ENCODE measurements at regions not wholly inside any gene's neighbourhood (a gene's known extent, or its start where the extent isn't known, plus 50 kb on each side); places are given as distances from the start of the nearest gene placed in this dataset.

DNA sequence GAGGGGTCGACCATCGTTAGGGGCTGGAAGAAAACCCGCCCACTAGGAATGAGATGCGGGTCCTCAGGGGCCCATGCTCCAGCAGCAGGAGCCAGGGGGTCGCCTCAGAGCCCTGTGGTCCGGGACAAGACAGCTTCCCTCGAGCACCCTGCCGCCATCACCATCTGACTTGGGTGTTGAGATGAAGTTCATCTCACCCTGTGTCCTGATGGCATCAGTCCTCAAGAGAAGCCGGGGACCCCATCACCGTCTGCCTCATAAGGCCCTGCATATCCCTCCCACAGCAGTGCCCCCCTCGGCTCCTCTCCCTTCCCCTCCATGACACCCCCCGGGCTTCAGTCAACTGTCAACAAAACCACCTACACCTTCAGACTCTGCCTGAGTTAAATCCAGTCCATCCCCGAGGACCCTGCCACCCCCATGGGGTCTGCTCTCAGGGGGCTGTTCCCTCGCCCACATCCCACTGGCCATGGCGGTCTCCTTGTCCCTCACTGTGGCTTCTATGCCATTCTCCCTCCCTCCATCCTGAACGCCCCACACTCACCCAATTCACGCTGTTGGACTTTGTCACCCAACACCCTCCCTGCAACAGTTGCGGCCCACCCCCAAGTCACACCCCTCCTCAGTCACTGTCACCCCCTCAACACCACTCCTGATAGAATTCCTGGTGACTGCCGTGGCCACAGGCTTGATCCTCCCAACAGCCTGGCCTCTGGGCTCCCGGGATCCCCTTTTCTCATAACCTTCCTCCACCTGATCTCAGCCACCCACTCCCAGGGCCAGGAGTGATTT is 87.7 kb upstream of the RTL6 start:
- DNase-seq, result no peak
- TF ChIP-seq POLR2A (IDR thresholded peaks at IDR 0.05; ENCODE audit: low read length), result no peak
- no peak for TF ChIP-seq GATA1 (IDR thresholded peaks at IDR 0.05; ENCODE audit: low read depth, low read length)

DNA sequence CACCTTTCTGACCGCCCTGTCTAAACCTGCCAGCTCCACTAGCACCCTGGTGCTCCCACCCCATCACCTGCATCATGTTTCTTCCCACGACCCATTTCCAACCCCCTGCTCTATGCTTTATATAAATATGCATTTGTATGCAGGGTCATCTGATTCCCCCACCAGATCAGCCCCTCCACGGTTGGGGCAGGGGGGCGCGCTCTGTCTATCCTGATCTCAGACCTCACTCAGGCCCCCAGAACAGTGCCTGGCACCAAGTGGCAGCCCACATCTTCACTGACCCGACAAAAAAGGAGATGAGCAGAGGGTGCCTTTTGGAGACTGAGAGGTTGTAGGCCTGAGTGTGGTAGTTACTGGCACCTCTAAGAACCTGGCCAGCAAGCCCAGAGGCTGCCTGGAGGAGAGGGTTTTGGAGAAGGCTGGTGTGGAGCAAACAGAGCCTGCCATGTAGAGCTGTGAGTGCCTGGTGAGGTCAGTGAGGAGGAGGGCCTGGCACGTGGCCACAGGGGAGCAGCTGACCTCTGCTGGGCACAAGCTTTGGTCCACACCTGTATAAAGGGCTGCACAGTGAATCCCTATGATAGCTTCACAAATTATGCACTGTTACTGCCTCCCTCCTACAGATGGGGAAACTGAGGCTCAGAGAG is 86.3 kb upstream of the RTL6 start:
- no peak for DNase-seq
- TF ChIP-seq POLR2A (IDR thresholded peaks at IDR 0.05; ENCODE audit: low read length) (no peak), GATA1 (IDR thresholded peaks at IDR 0.05; ENCODE audit: low read depth, low read length) (no peak)

DNA sequence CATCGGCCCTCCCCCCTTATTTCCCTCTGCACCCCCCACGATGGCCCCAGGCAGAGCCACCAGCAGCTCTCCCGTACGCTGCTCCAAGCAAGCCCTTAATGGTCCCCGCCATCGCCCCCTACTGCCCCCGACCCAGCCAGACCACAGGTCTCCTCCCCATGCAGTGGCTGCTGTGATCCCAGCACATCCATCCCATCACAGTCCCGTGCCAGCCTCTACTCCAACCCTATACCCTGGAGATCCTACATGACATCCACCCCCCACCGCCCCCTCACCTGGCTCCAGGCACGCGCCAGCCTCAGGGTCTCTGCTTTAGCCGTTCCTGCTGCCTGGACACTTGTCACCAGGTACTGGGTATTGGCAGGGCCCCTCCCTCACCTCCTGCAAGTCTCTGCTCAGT is 85.8 kb upstream of the RTL6 start:
- TF ChIP-seq GATA1 (IDR thresholded peaks at IDR 0.05; ENCODE audit: low read depth, low read length) (no peak), POLR2A (IDR thresholded peaks at IDR 0.05; ENCODE audit: low read length) (no peak)
- no peak for DNase-seq

DNA sequence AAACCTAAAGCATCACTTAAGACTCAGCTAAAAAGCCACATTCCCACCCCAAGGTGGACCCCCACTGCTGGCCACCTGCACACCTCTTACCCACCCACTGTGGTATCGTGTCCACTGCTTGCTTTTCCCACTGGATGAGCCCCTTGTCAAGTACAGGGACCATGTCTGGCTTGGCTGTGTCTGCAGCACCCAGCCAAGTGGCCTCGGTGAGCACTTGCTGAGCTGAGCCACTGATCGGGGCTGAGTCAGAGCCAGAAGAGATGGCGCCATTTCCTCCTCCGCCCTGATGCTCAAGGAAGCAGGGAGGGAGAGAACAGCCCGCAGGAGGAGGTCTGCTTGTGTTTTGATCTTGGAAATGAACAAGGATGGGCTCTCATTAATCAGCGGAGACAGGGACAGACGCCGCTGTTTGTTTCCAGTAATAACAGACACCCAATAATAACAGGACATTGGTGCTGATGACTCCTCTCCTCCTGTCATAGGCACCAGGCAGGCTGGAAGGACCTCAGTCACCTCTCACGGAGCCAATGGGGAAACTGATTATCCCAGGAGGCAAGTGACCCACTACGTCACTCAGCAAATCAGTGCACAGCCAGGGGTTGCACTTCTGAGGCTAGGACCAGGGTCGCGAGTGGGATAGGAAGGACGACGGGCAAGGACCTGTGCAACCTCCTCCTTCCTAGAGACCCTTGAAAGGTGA is 85.2 kb upstream of the RTL6 start:
- no peak for TF ChIP-seq GATA1 (IDR thresholded peaks at IDR 0.05; ENCODE audit: low read depth, low read length)
- TF ChIP-seq POLR2A (IDR thresholded peaks at IDR 0.05; ENCODE audit: low read length), result no peak
- DNase-seq, result no peak

GRCh38 chr22:44582016-44582415 is 84.0 kb upstream of the RTL6 start:
- no peak for TF ChIP-seq POLR2A (IDR thresholded peaks at IDR 0.05; ENCODE audit: low read length)
- TF ChIP-seq GATA1 (IDR thresholded peaks at IDR 0.05; ENCODE audit: low read depth, low read length), result no peak
- no peak for DNase-seq

DNA sequence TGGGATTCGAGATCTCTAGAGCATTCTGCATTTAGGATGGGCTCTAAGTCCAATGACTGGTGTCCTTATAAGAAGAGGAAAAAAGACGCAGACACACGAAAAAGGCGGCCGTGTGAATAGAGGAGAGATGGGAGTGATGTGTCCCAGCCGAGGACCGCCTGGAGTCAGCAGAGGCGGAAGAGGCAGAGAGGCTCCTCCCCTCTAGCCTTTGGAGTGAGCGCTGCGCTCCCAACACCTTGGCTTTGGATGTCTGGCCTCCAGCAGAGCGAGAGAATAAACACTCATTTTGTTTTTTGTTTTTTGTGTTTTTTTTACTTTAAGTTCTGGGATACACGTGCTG is 83.0 kb upstream of the RTL6 start:
- no peak for DNase-seq
- TF ChIP-seq POLR2A (IDR thresholded peaks at IDR 0.05; ENCODE audit: low read length) (no peak), GATA1 (IDR thresholded peaks at IDR 0.05; ENCODE audit: low read depth, low read length) (no peak)

DNA sequence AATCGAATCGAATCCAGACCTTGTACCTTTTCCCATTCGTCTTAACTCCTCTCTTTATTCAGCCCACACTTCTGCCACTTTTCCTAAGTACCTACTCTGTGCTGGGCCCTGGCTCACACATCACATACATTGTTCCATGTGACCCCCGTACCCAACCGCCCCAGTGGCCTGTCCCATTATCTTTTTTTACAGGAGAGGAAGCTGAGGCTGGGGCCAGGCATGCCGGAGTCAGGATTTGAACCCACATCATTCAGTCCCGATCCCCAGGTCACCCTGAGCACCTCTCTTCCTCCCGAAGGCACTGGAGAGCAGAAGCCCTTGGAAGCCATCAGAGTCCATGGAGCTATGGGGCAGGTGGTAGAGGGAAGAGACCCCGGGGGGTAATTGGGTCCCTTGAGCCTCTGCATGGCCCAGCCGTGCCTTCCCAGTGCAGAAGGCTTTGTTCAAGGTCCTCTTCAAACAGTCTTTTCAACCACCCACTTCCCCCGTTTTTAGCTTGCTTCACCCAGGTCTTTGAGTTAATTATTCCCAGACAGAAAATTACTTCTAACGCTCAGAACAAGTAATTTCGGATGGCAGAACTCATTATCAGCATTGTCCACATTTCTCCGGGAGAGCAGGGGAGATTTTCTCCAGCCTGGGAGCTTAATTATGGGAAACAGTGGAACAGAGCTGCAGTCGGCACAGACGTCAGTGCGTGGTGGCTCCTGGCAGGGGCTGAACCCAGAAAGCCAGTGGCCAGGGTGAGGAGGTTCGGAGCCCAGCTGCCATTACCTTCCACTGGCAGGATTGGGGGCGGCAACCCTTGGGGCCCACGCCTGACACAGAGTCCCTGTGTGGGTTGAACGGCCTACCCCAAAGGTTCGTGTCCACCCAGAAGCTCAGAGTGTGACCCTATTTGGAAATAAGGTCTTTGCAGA is 82.4 kb upstream of the RTL6 start:
- TF ChIP-seq GATA1 (IDR thresholded peaks at IDR 0.05; ENCODE audit: low read depth, low read length) (no peak), POLR2A (IDR thresholded peaks at IDR 0.05; ENCODE audit: low read length) (no peak)
- no peak for DNase-seq

DNA sequence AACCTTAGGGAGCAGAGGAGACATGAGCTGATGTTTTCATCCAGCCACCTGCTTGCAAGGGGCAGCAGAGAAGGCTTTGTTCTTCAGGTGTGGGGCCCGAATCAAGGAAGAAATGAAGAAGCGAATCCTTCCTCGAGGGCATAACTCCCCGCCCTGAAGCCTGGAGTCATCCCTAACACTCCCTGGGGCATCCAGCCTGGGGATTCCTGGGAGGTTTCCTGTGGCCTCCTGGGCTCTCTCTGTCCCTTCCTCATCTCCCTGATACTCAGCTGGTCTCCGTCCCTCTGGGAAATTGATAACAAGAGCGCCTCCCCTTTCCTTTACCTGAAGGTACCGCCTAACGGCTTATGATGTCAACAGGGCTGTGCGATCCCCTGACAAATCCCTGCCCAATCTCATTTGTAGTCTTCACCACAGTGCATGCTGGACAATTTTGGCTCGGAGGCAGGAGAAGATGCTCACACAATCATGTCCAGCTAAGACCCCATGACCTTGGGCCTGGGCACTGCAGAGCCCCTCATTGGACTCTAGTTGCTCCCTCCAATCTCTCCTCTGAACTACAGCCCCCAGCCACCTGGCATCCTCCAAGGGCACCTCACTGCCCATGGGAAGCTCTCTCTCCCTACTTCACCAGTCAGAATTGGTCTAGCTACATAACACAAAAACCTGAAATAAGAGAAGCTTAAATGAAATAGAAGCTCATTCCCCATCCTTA is 80.6 kb upstream of the RTL6 start:
- DNase-seq, result no peak
- TF ChIP-seq GATA1 (IDR thresholded peaks at IDR 0.05; ENCODE audit: low read depth, low read length) (no peak), POLR2A (IDR thresholded peaks at IDR 0.05; ENCODE audit: low read length) (no peak)

DNA sequence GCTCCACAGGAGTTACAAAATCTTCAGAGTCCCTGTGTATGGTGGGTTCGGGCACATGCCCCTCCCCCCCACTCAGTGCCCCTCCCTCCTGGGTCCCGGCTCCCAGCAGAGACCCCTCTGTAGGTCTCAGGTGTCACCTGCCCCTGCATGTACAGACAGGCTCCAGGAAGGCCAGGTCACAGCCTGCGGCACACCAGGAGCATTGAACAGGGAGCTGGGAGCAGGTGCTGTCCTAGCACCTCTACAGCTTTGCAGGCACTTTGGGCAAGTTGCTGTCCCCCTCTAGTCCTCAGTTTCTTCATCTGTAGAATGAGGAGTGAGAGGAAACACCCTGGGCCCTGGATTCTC is 80.1 kb upstream of the RTL6 start:
- TF ChIP-seq GATA1 (IDR thresholded peaks at IDR 0.05; ENCODE audit: low read depth, low read length), result no peak
- TF ChIP-seq POLR2A (IDR thresholded peaks at IDR 0.05; ENCODE audit: low read length), result no peak
- DNase-seq, result no peak

GRCh38 chr22:44577391-44578109 is 79.5 kb upstream of the RTL6 start:
- TF ChIP-seq POLR2A (IDR thresholded peaks at IDR 0.05; ENCODE audit: low read length) (no peak), GATA1 (IDR thresholded peaks at IDR 0.05; ENCODE audit: low read depth, low read length) (no peak)
- no peak for DNase-seq

DNA sequence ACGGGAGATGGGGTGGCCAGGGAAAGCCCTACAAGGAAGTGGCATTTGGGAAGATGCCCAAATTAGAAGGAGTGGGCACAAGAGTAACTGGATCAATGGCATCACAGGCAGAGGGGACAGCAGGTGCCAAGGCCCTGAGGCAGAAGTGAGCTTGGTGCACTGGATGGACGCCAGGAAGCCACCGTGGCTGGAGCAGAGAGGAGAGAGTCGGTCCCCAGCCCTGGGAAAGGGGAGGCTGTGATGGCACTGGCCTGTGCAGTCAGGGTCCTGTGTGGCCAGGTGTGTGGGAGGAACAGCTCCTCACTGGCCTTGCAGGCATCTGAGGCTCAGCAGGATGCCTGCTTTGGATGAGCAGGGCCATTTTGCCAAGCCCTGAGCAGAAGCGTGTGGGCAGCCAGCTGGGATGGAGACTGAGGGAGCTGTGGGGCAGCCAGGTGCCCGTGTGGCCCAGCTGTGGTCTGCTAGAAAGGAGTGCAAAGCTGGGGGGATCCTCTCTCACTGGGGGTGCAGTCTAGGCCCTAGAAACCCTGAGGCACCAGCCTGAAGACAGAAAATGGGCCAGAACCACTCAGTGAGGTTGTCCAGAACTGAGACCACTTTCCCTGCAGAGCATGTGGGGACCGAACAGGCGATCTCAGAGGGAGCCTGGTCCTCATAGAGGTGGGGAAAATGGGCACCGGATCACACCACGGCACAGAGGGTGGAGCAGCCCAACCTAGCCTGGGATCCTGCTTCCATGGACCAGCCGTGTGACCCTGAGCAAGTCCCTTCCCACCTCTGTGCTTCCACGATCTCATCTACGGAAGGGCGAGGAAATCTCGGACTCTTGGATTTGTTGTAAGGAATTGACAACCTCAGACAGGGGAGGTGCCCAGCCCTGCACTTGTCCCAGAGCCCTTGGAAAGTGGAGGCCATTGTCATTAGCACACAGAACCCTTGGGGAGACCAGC is 78.6 kb upstream of the RTL6 start:
- no peak for DNase-seq
- TF ChIP-seq POLR2A (IDR thresholded peaks at IDR 0.05; ENCODE audit: low read length) (no peak), GATA1 (IDR thresholded peaks at IDR 0.05; ENCODE audit: low read depth, low read length) (no peak)
